ENCODE measurements at regions not wholly inside any gene's neighbourhood (a gene's known extent, or its start where the extent isn't known, plus 50 kb on each side); places are given as distances from the start of the nearest gene placed in this dataset.

DNA sequence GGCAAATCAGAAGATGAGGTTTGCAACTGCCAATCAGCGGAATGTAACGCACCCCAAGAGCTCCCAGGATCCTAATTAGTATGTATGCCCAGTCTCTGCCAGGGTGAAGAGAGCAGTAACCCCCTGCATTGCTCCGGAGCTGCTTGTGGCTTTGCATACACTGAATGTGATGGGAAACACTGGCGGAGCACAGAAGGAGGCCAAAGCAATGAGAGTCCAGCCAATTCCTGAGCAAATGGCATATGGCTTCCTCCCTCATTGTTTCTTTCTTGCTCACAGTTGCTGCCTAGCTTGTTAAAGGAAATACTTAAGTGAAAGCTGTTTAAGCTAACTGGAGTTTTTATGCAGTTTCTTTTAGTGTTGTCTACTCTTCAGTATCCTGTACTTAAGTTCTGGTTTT lies 343.5 kb upstream of the NT5C1B start:
- TF ChIP-seq, protein P1, sequence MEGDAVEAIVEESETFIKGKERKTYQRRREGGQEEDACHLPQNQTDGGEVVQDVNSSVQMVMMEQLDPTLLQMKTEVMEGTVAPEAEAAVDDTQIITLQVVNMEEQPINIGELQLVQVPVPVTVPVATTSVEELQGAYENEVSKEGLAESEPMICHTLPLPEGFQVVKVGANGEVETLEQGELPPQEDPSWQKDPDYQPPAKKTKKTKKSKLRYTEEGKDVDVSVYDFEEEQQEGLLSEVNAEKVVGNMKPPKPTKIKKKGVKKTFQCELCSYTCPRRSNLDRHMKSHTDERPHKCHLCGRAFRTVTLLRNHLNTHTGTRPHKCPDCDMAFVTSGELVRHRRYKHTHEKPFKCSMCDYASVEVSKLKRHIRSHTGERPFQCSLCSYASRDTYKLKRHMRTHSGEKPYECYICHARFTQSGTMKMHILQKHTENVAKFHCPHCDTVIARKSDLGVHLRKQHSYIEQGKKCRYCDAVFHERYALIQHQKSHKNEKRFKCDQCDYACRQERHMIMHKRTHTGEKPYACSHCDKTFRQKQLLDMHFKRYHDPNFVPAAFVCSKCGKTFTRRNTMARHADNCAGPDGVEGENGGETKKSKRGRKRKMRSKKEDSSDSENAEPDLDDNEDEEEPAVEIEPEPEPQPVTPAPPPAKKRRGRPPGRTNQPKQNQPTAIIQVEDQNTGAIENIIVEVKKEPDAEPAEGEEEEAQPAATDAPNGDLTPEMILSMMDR (IDR thresholded peaks at IDR 0.05): no peak
- TF ChIP-seq POLR2A (IDR thresholded peaks at IDR 0.05) (no peak), EP300 (IDR thresholded peaks at IDR 0.05) (no peak)
